Immature natural killer cell (primary cell): ENCODE measurements at regions not wholly inside any gene's neighbourhood (a gene's known extent, or its start where the extent isn't known, plus 50 kb on each side); places are given as distances from the start of the nearest gene placed in this dataset.

Experiments used
- DNase-seq, 3 donors: peaks; one replicate each; pipeline ENCODE4 v3.0.0; 2022; ENCODE audit warnings: mixed read lengths in 1 of 3
- H3K27ac Mint-ChIP-seq, 6 donors: one replicate each; pipeline ENCODE4 v1.8.0; 2020; ENCODE audit warnings: mixed read lengths in 6 of 6, mild to moderate bottlenecking in 5 of 6, inconsistent platforms in 4 of 6, moderate library complexity in 3 of 6
- H3K27me3 Mint-ChIP-seq, 3 donors: one replicate each; pipeline ENCODE4 v1.8.0; 2020 to 2021; ENCODE audit warnings: low read depth in 3 of 3, mild to moderate bottlenecking in 3 of 3, mixed read lengths in 3 of 3, moderate library complexity in 3 of 3, inconsistent platforms in 1 of 3
- H3K36me3 Mint-ChIP-seq, 3 donors: one replicate each; pipeline ENCODE4 v1.8.0; 2020; ENCODE audit warnings: mixed read lengths in 3 of 3, inconsistent platforms in 2 of 3, mild to moderate bottlenecking in 2 of 3
- H3K4me1 Mint-ChIP-seq, 2 donors: one replicate each; pipeline ENCODE4 v1.8.0; 2020; ENCODE audit warnings: inconsistent platforms in 2 of 2, mild to moderate bottlenecking in 2 of 2, mixed read lengths in 2 of 2, moderate library complexity in 1 of 2
- H3K4me3 Mint-ChIP-seq, 5 donors: one replicate each; pipeline ENCODE4 v1.8.0; 2020; ENCODE audit warnings: mild to moderate bottlenecking in 5 of 5, mixed read lengths in 5 of 5, inconsistent platforms in 3 of 5, moderate library complexity in 3 of 5
- H3K9me3 Mint-ChIP-seq, 6 donors: one replicate each; pipeline ENCODE4 v1.8.0; 2020; ENCODE audit warnings: mild to moderate bottlenecking in 6 of 6, mixed read lengths in 6 of 6, inconsistent platforms in 4 of 6, moderate library complexity in 3 of 6

DNA sequence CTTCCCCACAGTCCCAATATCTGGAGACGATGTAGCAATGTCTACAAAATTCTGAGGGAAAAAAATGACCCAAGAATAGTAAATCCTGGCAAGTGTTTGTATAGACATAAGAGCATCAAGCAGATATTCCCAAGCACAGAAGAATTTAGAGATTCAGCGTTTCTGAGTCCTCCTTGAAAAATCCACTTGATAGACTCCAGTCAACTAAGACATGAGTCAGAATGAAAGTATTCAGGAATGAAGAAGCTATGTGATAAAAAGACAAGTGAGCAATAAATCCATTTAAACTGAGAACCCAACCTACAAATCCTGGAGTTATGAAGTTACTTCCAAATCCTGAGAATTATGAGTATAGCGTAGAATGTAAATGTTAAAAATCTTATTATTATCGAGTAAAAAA, 86.1 kb upstream of the NPY start:
- H3K4me3 Mint-ChIP-seq: no peak overlapping the region
- H3K9me3 Mint-ChIP-seq: no peaks in the 10 kb centered on the region
- peaks cover 3 to 6% (median 5%) of the 10 kb centered on the region in 3 donors for H3K27me3 Mint-ChIP-seq
- H3K27ac Mint-ChIP-seq: no peak overlapping the region
- no peaks in the 10 kb centered on the region for H3K36me3 Mint-ChIP-seq
- H3K4me1 Mint-ChIP-seq: peaks cover 6 to 8% of the 10 kb centered on the region in 2 donors
- no peak for DNase-seq

DNA sequence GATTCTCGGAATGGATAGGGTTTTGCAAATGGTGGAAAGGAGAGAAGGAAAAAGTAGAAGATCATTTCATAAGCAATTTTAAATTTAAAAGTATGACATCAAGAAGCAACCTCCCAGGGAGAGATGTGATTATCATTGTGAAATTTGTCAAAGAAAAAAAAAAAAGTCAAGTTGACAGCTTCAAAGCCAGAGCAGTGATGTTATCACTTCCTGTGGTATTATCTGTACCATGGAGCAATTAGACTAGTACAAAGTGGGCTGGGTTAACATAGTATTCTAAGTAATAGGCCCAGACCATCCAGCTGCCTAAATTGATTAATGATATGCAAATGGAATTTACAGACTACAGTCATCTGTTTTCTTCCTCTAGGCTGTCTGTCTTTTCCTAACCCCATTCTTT, 84.0 kb upstream of the NPY start:
- peak in 1 of 3 donors; percentile 11 for DNase-seq
- H3K4me1 Mint-ChIP-seq: peaks cover 6 to 8% of the 10 kb centered on the region in 2 donors
- peaks cover 2 to 7% (median 4%) of the 10 kb centered on the region in 3 donors for H3K27me3 Mint-ChIP-seq
- H3K27ac Mint-ChIP-seq: no peak overlapping the region
- peak overlapping the region in 1 of 5 donors; percentile 0 for H3K4me3 Mint-ChIP-seq
- no peaks in the 10 kb centered on the region for H3K9me3 Mint-ChIP-seq
- H3K36me3 Mint-ChIP-seq: no peaks in the 10 kb centered on the region

DNA sequence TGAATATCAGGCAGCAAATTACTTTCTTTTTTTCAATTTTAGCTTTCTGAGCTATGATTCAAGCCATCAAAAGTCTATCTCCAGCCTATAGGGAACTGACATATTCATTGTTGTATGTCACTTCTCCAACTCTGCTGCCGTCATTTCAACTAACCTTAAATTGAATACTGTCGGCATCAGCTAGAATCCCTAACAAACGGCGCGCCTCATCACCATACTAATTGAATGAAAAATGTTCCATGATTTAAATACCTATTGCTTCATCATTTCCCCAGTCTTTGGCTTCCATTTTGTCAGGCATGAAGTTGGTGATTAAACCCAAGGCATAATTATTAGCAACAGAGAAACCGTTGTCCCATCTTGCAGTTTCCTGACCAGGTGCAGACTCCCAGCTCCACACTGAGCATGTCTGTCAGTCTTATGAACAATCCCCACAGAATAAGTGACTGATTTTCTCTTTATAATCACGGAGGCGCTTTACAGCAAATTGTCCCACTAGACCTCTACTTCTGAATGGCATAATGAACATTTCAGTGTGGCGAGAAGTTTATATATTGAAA, 83.5 kb upstream of the NPY start:
- no peak for DNase-seq
- no peaks in the 10 kb centered on the region for H3K36me3 Mint-ChIP-seq
- no peak overlapping the region for H3K27ac Mint-ChIP-seq
- H3K4me1 Mint-ChIP-seq: peaks cover 6 to 8% of the 10 kb centered on the region in 2 donors
- H3K27me3 Mint-ChIP-seq: peaks cover 2 to 4% (median 4%) of the 10 kb centered on the region in 3 donors
- H3K9me3 Mint-ChIP-seq: no peaks in the 10 kb centered on the region
- H3K4me3 Mint-ChIP-seq: no peak overlapping the region

DNA sequence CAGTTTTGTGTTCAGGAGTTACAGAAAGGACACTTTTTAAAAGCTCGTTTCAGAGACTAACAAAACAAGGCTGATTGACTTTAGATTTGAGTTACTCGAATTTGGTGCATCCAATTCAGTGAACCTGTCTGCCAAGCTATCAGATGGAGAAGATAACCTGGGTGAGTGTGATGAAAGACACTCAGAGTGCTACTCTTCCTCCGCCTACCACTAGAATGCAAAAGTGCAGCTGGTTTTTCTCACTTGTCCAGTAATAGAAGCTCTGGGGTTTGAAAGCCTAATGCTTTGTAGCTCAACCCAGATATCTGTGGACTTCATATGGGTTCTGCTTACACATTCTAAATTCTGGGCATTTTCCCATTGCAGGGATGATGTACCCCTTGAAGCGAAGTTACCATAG, 82.8 kb upstream of the NPY start:
- Mint-ChIP-seq H3K4me1 (peaks cover 6 to 8% of the 10 kb centered on the region in 2 donors), H3K4me3 (no peak overlapping the region), H3K36me3 (no peaks in the 10 kb centered on the region), H3K27ac (no peak overlapping the region), H3K9me3 (no peaks in the 10 kb centered on the region), H3K27me3 (peaks cover 2 to 4% (median 4%) of the 10 kb centered on the region in 3 donors)
- DNase-seq: no peak

DNA sequence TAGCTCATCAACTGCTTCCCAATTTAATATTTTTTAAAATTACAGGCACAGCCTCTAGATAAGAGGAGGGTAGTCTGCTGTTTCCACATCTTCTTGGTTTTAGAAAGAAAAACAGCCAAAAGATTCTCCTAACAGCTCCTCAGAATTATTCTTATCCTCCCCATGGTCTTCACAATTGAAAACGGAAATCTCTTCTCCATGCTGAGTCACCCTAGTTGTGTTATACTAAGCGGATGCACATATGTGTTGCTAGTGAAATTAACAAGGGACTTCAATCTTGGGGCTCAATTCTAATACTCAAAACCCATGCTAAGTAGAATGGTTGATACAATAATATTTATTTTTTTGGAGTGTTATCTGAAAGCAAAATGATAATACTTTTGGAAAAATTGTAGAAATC, 71.9 kb upstream of the NPY start:
- DNase-seq: no peak
- Mint-ChIP-seq H3K4me1 (no peaks in the 10 kb centered on the region), H3K27me3 (peaks cover 2 to 3% (median 3%) of the 10 kb centered on the region in 3 donors), H3K4me3 (no peak overlapping the region), H3K36me3 (no peaks in the 10 kb centered on the region), H3K9me3 (no peaks in the 10 kb centered on the region), H3K27ac (no peak overlapping the region)

DNA sequence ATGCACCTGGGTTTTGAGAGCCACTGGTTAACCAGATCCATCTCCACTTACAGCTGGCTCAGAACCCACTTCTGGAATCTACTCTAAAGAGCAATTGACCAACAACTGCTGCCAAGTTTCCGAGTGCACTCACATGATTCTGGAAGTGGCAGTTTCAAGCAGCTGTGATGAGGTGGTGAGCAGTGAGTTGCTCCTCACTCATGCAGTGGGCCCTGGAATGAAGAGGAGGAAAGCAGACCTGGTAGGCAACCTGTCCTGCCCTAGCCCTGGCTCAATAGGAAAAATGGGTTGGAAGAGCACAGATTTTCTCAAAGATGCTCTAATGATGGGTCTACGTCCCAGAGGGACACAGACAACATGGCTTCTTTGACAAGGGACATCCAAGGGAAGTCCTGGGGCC, 70.7 kb upstream of the NPY start:
- Mint-ChIP-seq H3K4me3 (no peak overlapping the region), H3K9me3 (no peaks in the 10 kb centered on the region), H3K36me3 (no peaks in the 10 kb centered on the region), H3K27me3 (peaks cover 0 to 3% (median 1%) of the 10 kb centered on the region in 3 donors), H3K4me1 (no peaks in the 10 kb centered on the region), H3K27ac (no peak overlapping the region)
- DNase-seq: no peak

DNA sequence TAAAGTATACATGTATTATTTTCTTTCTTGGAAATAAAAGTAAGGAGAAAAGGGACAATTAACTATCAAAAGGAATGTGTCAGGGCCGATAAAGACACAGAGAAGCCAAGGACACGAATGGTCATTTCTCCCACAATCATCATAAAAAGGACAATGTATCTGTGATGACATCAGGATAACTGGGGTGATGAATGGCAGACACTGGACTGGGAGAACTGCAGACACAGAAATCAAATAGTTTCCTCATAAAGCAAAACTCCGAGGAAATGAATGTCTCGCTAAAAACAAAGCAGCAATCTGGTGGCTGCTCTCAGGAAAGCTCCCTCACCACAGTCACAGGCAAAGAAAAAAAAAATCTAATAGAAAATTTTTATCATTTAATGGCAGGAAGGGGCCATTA, 69.3 kb upstream of the NPY start:
- Mint-ChIP-seq H3K9me3 (no peaks in the 10 kb centered on the region), H3K36me3 (no peaks in the 10 kb centered on the region), H3K27me3 (peaks cover 0 to 11% (median 2%) of the 10 kb centered on the region in 3 donors), H3K4me3 (no peak overlapping the region), H3K4me1 (no peaks in the 10 kb centered on the region), H3K27ac (no peak overlapping the region)
- DNase-seq: no peak

DNA sequence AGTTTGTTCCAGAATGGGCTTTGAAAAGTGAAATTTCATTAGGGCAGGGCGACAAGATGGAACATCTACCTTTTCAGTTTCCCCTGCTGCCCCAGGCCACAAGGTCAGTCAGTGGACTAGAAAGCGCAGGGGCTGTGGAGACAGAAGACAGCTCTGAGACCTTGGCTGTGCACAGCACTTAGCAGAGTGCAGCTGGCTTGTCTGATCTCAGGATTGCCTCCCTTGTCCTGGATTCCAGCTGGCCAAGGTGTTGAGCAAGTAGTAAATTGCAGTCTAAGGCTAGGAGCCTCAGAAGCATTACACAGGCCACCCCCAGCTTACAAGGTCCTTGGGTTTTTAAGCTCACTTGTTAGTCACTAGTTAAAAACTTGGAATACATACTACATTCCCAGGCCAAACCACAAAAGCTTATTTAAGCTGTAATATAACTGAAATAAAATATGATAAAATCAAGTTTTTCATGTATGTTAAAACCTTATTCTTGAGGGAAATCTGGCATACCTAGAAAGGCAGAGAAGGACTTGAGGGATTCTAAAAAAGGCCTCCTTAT, 67.3 kb upstream of the NPY start:
- no peak overlapping the region for H3K27ac Mint-ChIP-seq
- no peaks in the 10 kb centered on the region for H3K9me3 Mint-ChIP-seq
- no peaks in the 10 kb centered on the region for H3K36me3 Mint-ChIP-seq
- H3K4me3 Mint-ChIP-seq: no peak overlapping the region
- H3K4me1 Mint-ChIP-seq: no peaks in the 10 kb centered on the region
- DNase-seq: no peak
- peaks cover 0 to 10% (median 5%) of the 10 kb centered on the region in 3 donors for H3K27me3 Mint-ChIP-seq

DNA sequence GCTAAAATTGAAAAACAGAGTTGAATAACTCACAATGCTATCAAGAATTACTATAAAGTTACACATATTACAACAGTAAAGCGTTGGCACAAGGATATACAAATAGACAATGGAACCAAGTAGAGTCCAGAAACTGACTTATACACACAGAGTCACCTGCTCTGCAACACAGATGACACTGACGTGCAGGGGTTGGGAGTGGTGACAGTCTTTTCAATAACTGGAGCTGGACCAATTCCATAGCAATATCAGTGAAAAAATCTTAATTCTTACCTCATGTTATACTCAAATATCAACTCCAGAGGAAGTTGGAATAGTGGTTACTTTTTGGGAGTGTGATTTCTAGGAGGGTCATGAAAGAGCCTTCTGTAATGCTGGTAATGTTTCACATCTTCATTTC, 62.5 kb upstream of the NPY start:
- H3K27ac Mint-ChIP-seq: no peak overlapping the region
- peaks cover 0 to 9% (median 0%) of the 10 kb centered on the region in 6 donors for H3K9me3 Mint-ChIP-seq
- no peak overlapping the region for H3K4me3 Mint-ChIP-seq
- no peaks in the 10 kb centered on the region for H3K4me1 Mint-ChIP-seq
- no peak for DNase-seq
- peaks cover 0 to 14% (median 4%) of the 10 kb centered on the region in 3 donors for H3K27me3 Mint-ChIP-seq
- H3K36me3 Mint-ChIP-seq: no peaks in the 10 kb centered on the region

DNA sequence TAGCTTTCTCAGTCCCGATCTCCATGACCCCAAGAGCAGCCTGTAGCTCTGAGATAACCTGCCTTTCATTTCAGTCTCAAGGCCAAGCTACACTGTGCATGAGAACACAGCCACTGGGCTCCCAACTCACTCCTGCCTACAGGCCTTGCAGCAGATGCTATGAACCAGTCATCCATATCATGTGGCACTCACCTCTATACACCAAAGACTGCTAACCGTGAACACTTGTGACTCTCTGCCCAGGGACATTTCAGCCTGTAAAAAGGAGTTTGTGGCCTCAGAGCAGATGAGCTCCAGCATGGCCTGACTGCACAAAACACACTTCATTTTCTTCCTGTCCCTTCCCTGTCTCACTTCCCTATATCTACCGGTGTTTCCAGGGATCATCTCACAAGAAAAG, 56.9 kb upstream of the NPY start:
- Mint-ChIP-seq H3K4me1 (peaks cover 17 to 18% of the 10 kb centered on the region in 2 donors), H3K9me3 (peaks cover 0 to 9% (median 0%) of the 10 kb centered on the region in 6 donors), H3K27ac (peak overlapping the region in 1 of 6 donors; percentile 31), H3K4me3 (no peak overlapping the region), H3K27me3 (peaks cover 0 to 11% (median 0%) of the 10 kb centered on the region in 3 donors), H3K36me3 (no peaks in the 10 kb centered on the region)
- no peak for DNase-seq

DNA sequence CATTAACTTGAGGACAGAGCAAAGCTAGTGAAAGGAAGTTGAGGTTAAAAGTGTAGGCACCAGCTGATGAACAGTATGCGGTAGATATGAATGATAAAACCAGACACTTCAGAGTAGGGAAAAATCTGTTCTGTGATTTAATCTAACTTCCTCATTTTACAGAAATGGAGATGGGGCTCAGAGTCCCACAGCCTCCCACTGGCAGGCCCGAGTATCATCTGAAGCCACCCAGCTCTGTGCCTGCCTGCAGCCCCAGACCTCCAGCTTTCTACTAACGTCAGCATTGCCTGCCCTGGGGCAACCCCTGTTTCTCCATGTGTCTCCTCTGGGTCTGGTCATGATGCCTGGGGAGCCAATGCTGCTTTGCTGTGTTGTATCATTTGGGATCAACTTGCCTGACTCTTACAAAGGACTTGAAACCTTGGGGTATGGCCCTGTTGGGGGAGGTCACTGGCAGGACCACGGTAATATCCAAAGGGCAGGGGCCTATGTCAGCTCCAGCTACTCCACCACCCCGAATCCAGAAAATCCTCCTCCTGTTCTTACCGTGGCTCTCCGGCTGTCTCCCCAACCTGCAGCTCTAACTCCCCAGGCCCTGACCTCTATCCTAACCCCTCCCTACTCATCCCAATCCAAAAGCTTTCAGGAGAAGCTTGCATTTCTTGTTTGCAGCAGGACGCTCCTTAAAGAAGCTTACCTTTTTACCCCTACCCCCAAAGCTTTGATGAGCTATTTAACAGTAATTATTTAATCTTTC, 56.2 kb upstream of the NPY start:
- no peak overlapping the region for H3K27ac Mint-ChIP-seq
- peak overlapping the region in 1 of 5 donors; percentile 15 for H3K4me3 Mint-ChIP-seq

DNA sequence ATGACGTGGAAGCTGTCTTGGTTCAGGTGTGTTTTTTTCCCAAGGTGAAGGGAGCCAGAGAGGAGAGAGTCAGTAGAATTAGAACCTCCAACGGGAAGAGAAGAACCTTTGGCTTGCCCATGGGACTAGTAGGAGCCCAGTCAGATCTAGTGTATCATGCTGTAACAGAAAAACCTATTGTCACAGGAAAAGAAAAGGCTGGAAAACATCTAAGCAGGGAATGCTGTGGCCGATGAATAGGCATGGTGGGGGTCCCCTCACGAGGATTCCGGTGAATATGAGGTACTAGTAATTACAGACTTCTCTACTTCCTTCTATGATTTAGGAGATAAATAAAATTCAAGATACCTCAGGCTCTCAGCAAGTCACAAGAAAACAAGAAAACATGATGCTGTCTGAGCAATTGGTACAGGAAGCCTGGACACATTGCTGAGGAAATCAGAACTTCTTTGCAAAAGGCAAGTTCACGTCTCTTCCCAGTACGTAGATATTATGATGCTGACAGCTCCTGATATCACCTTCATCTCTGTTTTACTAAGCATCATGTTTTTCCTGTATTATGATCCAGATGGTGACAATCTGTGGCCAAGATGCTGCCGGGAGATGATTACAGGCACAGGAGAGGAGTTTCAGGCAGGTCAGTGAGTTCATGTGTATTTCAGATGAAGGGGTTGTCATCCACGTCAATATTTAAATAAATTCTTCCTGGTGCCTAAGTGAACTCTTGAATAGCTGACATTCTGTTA, 54.3 kb upstream of the NPY start:
- H3K36me3 Mint-ChIP-seq: no peaks in the 10 kb centered on the region
- no peaks in the 10 kb centered on the region for H3K9me3 Mint-ChIP-seq
- DNase-seq: no peak
- H3K4me3 Mint-ChIP-seq: no peak overlapping the region
- peaks cover 17 to 18% of the 10 kb centered on the region in 2 donors for H3K4me1 Mint-ChIP-seq
- no peak overlapping the region for H3K27ac Mint-ChIP-seq
- peaks cover 0 to 9% (median 4%) of the 10 kb centered on the region in 3 donors for H3K27me3 Mint-ChIP-seq

More for the DNA sequence above, 56.2 kb upstream of the NPY start:
- peaks cover 0 to 9% (median 0%) of the 10 kb centered on the region in 6 donors for H3K9me3 Mint-ChIP-seq
- DNase-seq: peak in 1 of 3 donors; percentile 1
- H3K36me3 Mint-ChIP-seq: no peaks in the 10 kb centered on the region
- peaks cover 0 to 9% (median 0%) of the 10 kb centered on the region in 3 donors for H3K27me3 Mint-ChIP-seq
- H3K4me1 Mint-ChIP-seq: peaks cover 17 to 18% of the 10 kb centered on the region in 2 donors

DNA sequence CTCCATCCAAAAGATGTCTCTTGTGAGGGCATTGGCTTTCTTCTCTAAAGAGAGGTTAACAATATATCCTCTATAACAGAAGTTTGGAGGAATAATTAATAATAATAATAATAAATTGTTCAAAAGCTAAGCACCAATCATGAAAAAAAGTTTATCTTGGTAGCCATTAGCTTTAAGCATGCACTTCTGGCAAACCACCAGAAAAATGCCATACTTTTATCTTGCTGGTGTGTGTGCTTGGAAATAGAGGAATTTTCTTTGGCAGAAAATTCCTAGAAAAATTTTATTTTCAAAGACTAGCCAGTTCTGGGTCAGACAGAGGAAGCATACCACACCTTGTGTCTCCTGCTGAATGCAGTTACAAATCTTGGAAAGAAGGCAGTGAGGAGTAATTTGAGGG, 52.5 kb upstream of the NPY start:
- Mint-ChIP-seq H3K9me3 (no peaks in the 10 kb centered on the region), H3K36me3 (no peaks in the 10 kb centered on the region), H3K4me3 (no peak overlapping the region), H3K27me3 (peaks cover 0 to 7% (median 7%) of the 10 kb centered on the region in 3 donors), H3K4me1 (peaks cover 17 to 18% of the 10 kb centered on the region in 2 donors), H3K27ac (no peak overlapping the region)
- DNase-seq: no peak

DNA sequence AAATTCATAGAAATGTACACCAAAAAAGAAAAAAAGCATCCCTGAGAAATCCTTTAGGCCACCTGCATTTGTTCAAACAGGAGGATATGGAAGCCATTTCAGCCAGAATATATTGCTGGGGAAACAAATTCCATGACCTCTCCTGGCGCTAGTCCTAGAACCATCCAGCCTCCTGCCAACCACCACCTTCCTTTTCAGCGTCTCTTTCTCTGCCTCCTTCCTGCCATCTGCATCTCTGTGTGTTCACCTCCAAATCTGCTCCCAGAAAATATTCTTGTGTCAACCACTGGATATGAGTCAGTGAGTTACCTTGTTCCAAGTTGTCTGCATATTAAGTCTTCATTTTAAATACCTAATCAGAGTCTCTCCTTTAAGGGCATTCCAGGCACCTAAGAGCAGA, 50.6 kb upstream of the NPY start:
- Mint-ChIP-seq H3K27ac (no peak overlapping the region), H3K4me3 (no peak overlapping the region), H3K27me3 (peaks cover 0 to 9% (median 6%) of the 10 kb centered on the region in 3 donors), H3K4me1 (peaks cover 0 to 1% of the 10 kb centered on the region in 2 donors), H3K36me3 (no peaks in the 10 kb centered on the region), H3K9me3 (no peaks in the 10 kb centered on the region)
- no peak for DNase-seq
